Keratinocyte (primary cell): ENCODE measurements at regions not wholly inside any gene's neighbourhood (a gene's known extent, or its start where the extent isn't known, plus 50 kb on each side); places are given as distances from the start of the nearest gene placed in this dataset.

Experiments
- DNase-seq: peaks from one replicate; pipeline ENCODE4 v3.0.0-alpha.2; 2011; ENCODE audit warnings: low read depth, missing footprints, low spot score
- FAIRE-seq: peaks from 2 replicates; lab custom pipeline; 2011; peaks lifted over from hg19 to GRCh38; lab: Jason Lieb, UNC
- H2AFZ ChIP-seq: 2 replicates; pipeline ENCODE4 v1.6.0; 2012; ENCODE audit warnings: low read length, control low read depth, inconsistent platforms; ENCODE audit not compliant: control insufficient read depth
- H3K27ac ChIP-seq: 2 replicates; pipeline ENCODE4 v1.5.1; 2011; ENCODE audit warnings: low read length; ENCODE audit not compliant: control insufficient read depth, insufficient read depth
- H3K27me3 ChIP-seq: 3 replicates; pipeline ENCODE4 v1.6.0; 2011; ENCODE audit warnings: low read length; ENCODE audit not compliant: control insufficient read depth, insufficient read depth; ENCODE audit errors: extremely low read depth
- H3K36me3 ChIP-seq, 2 experiments: 2 replicates in 1 of 2; 3 replicates in 1 of 2; pipeline ENCODE4 v1.5.1; 2011; ENCODE audit warnings: low read length in 2 of 2, mild to moderate bottlenecking in 1 of 2; ENCODE audit not compliant: control insufficient read depth in 2 of 2, insufficient read depth in 2 of 2; ENCODE audit errors: extremely low read depth in 1 of 2
- H3K4me1 ChIP-seq: 3 replicates; pipeline ENCODE4 v1.5.1; 2011; ENCODE audit warnings: low read length; ENCODE audit not compliant: control insufficient read depth, insufficient read depth; ENCODE audit errors: extremely low read depth
- H3K4me2 ChIP-seq: 3 replicates; pipeline ENCODE4 v1.6.0; 2011; ENCODE audit warnings: low read depth, low read length; ENCODE audit not compliant: control insufficient read depth, insufficient read depth; ENCODE audit errors: extremely low read depth
- H3K4me3 ChIP-seq, 3 experiments: fragments of 200-600 bp in 1 of 3; sonication (generic) in 1 of 3; 2 replicates in 2 of 3; 3 replicates in 1 of 3; pipeline ENCODE4 v1.5.1; 2011 to 2016; ENCODE audit warnings: low read length in 3 of 3, mild to moderate bottlenecking in 3 of 3, control low read depth in 2 of 3, inconsistent platforms in 1 of 3, low read depth in 1 of 3, mixed read lengths in 1 of 3, mixed run types in 1 of 3, moderate library complexity in 1 of 3; ENCODE audit not compliant: control insufficient read depth in 2 of 3, insufficient read depth in 2 of 3; ENCODE audit errors: extremely low read depth in 1 of 3
- H3K79me2 ChIP-seq: 2 replicates; pipeline ENCODE4 v1.6.0; 2012; ENCODE audit warnings: low read length; ENCODE audit not compliant: control insufficient read depth, insufficient read depth
- H3K9ac ChIP-seq: 3 replicates; pipeline ENCODE4 v1.6.0; 2011; ENCODE audit warnings: low read length; ENCODE audit not compliant: control insufficient read depth, insufficient read depth; ENCODE audit errors: extremely low read depth
- H3K9me1 ChIP-seq: 3 replicates; pipeline ENCODE4 v1.6.0; 2011; ENCODE audit warnings: low read length; ENCODE audit not compliant: control insufficient read depth, insufficient read depth; ENCODE audit errors: extremely low read depth
- H3K9me3 ChIP-seq: 2 replicates; pipeline ENCODE4 v1.5.1; 2012; ENCODE audit warnings: low read depth, low read length; ENCODE audit not compliant: control insufficient read depth
- H4K20me1 ChIP-seq: 3 replicates; pipeline ENCODE4 v1.6.0; 2011; ENCODE audit warnings: low read length; ENCODE audit not compliant: control insufficient read depth, insufficient read depth; ENCODE audit errors: extremely low read depth
- CTCF ChIP-seq, 3 experiments: IDR thresholded peaks in 1 of 3; conservative IDR thresholded peaks in 1 of 3; optimal IDR thresholded peaks in 1 of 3; 2 replicates in 2 of 3; 3 replicates in 1 of 3; pipeline versions ENCODE3 to v1.5.1; 2011; ENCODE audit warnings: low read length in 3 of 3, mild to moderate bottlenecking in 3 of 3, moderate library complexity in 2 of 3, control low read depth in 1 of 3, inconsistent platforms in 1 of 3; ENCODE audit not compliant: insufficient read depth in 2 of 3; ENCODE audit errors: extremely low read depth in 1 of 3
- EZH2 ChIP-seq: IDR thresholded peaks from one replicate; pipeline ENCODE4 v1.6.1; 2012; ENCODE audit warnings: inconsistent platforms, mild to moderate bottlenecking, low read length, moderate library complexity
- dilution Hi-C: fragments of 300-500 bp; cut with MboI; formaldehyde crosslinking; loops from one replicate; pipeline ENCODE4 v1.7.0; 2020; ENCODE audit warnings: low sequenced_read_pairs; ENCODE audit not compliant: extremely low pct_ligation_motif_present

- Histone ChIP-seq H3K4me1 (no peaks in the 10 kb centered on the region), H3K79me2 (no peaks in the 10 kb centered on the region), H3K36me3 (no peaks in the 10 kb centered on the region), H3K9me3 (peaks cover 3% of the 10 kb centered on the region), H4K20me1 (no peaks in the 10 kb centered on the region), H3K4me2 (no peak overlapping the region), H3K9ac (no peak overlapping the region), H3K4me3 (no peak overlapping the region), H3K9me1 (no peaks in the 10 kb centered on the region), H3K27me3 (no peaks in the 10 kb centered on the region), H2AFZ (no peak overlapping the region), H3K27ac (no peak overlapping the region)
- TF ChIP-seq EZH2: no peak
- no peak for TF ChIP-seq CTCF (optimal IDR thresholded peaks at IDR 0.05 in 1 of 3, IDR thresholded peaks at IDR 0.05 in 1 of 3, conservative IDR thresholded peaks at IDR 0.05 in 1 of 3; ENCODE audit: extremely low read depth in 1 of 3, insufficient read depth in 2 of 3, low read length in 3 of 3)
- FAIRE-seq (no peak), DNase-seq (no peak)
- dilution Hi-C loops: no loop called here
Observed at GRCh38 chr10:131811630-131812403, 89.0 kb upstream of the PPP2R2D start.

GRCh38 chr10:131812736-131813604 is 87.8 kb upstream of the PPP2R2D start:
- TF ChIP-seq CTCF (optimal IDR thresholded peaks at IDR 0.05 in 1 of 3, IDR thresholded peaks at IDR 0.05 in 1 of 3, conservative IDR thresholded peaks at IDR 0.05 in 1 of 3; ENCODE audit: extremely low read depth in 1 of 3, insufficient read depth in 2 of 3, low read length in 3 of 3): no peak
- TF ChIP-seq EZH2: no peak
- H3K9me1 ChIP-seq: no peaks in the 10 kb centered on the region
- FAIRE-seq (no peak), DNase-seq (no peak)
- H3K79me2 ChIP-seq: no peaks in the 10 kb centered on the region
- peaks cover 3% of the 10 kb centered on the region for H3K9me3 ChIP-seq
- no peak overlapping the region for H3K4me2 ChIP-seq
- H3K36me3 ChIP-seq: no peaks in the 10 kb centered on the region
- H3K27ac ChIP-seq: no peak overlapping the region
- H2AFZ ChIP-seq: no peak overlapping the region
- no peaks in the 10 kb centered on the region for H3K27me3 ChIP-seq
- no peaks in the 10 kb centered on the region for H4K20me1 ChIP-seq
- dilution Hi-C loops: no loop called here
- H3K9ac ChIP-seq: no peak overlapping the region
- H3K4me1 ChIP-seq: no peaks in the 10 kb centered on the region
- H3K4me3 ChIP-seq: no peak overlapping the region
